ENCODE measurements at regions not wholly inside any gene's neighbourhood (a gene's known extent, or its start where the extent isn't known, plus 50 kb on each side); places are given as distances from the start of the nearest gene placed in this dataset.

DNA sequence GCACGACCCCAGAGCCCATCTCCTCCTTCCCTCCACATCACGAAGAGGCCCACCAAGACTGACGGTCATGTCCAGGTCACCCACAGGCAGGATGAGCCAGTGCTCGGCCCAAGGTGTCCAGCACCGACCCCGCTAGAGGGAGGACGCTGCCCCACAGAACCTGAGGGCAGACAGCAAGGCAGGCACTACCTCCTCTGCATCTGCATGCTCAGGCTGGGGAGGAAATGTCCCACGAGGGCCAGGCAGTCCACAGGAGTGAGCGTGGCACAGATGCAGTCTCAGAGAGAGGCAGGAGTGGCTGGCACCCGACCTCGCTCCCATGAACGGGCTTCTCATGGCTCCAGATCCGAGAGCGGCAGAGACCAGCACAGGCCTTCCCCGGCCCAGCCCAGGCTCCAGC, 133.2 kb downstream of the TUBA3C start (continued):
- TF ChIP-seq, protein P1, sequence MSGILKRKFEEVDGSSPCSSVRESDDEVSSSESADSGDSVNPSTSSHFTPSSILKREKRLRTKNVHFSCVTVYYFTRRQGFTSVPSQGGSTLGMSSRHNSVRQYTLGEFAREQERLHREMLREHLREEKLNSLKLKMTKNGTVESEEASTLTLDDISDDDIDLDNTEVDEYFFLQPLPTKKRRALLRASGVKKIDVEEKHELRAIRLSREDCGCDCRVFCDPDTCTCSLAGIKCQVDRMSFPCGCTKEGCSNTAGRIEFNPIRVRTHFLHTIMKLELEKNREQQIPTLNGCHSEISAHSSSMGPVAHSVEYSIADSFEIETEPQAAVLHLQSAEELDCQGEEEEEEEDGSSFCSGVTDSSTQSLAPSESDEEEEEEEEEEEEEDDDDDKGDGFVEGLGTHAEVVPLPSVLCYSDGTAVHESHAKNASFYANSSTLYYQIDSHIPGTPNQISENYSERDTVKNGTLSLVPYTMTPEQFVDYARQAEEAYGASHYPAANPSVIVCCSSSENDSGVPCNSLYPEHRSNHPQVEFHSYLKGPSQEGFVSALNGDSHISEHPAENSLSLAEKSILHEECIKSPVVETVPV (CRISPR knock-in tag; IDR thresholded peaks at IDR 0.05) = no peak
- no peak for TF ChIP-seq CSDC2 (CRISPR knock-in tag; IDR thresholded peaks at IDR 0.05)

DNA sequence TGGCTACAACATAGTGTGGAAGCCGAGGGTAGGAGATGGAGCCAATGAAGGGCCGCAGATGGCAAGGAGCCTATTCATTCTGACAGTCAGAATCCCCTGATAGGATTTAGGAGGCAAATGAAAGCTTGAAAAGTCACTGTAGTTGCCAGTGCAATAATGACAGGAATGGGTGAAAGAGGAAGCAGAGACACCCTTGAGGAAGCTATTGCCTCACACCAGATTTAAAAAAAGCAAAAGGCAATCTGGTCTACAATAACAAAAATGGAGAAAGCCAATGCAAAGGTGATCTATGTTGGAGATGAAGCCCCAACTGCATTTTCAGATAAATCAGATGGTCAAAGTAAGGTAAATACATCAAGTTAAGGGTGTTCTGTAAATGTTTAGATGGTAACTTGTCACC, 158.5 kb downstream of the TUBA3C start:
- TF ChIP-seq ZNF70 (CRISPR knock-in tag; IDR thresholded peaks at IDR 0.05) = no peak
- no peak for TF ChIP-seq ESRRG (CRISPR knock-in tag; IDR thresholded peaks at IDR 0.05)
- TF ChIP-seq, protein P1 (CRISPR knock-in tag; IDR thresholded peaks at IDR 0.05) = no peak
- TF ChIP-seq ZC3H10 (CRISPR knock-in tag; IDR thresholded peaks at IDR 0.05) = no peak
- TF ChIP-seq, protein P2, sequence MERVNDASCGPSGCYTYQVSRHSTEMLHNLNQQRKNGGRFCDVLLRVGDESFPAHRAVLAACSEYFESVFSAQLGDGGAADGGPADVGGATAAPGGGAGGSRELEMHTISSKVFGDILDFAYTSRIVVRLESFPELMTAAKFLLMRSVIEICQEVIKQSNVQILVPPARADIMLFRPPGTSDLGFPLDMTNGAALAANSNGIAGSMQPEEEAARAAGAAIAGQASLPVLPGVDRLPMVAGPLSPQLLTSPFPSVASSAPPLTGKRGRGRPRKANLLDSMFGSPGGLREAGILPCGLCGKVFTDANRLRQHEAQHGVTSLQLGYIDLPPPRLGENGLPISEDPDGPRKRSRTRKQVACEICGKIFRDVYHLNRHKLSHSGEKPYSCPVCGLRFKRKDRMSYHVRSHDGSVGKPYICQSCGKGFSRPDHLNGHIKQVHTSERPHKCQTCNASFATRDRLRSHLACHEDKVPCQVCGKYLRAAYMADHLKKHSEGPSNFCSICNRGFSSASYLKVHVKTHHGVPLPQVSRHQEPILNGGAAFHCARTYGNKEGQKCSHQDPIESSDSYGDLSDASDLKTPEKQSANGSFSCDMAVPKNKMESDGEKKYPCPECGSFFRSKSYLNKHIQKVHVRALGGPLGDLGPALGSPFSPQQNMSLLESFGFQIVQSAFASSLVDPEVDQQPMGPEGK (CRISPR knock-in tag; IDR thresholded peaks at IDR 0.05; ENCODE audit: borderline replicate concordance) = no peak
- TF ChIP-seq, protein P3, sequence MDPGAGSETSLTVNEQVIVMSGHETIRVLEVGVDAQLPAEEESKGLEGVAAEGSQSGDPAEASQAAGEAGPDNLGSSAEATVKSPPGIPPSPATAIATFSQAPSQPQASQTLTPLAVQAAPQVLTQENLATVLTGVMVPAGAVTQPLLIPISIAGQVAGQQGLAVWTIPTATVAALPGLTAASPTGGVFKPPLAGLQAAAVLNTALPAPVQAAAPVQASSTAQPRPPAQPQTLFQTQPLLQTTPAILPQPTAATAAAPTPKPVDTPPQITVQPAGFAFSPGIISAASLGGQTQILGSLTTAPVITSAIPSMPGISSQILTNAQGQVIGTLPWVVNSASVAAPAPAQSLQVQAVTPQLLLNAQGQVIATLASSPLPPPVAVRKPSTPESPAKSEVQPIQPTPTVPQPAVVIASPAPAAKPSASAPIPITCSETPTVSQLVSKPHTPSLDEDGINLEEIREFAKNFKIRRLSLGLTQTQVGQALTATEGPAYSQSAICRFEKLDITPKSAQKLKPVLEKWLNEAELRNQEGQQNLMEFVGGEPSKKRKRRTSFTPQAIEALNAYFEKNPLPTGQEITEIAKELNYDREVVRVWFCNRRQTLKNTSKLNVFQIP (CRISPR knock-in tag; IDR thresholded peaks at IDR 0.05; ENCODE audit: borderline replicate concordance, low read depth) = no peak
- no peak for TF ChIP-seq ZNF565 (CRISPR knock-in tag; conservative IDR thresholded peaks at IDR 0.05; ENCODE audit: low read depth)
- TF ChIP-seq, protein P4, sequence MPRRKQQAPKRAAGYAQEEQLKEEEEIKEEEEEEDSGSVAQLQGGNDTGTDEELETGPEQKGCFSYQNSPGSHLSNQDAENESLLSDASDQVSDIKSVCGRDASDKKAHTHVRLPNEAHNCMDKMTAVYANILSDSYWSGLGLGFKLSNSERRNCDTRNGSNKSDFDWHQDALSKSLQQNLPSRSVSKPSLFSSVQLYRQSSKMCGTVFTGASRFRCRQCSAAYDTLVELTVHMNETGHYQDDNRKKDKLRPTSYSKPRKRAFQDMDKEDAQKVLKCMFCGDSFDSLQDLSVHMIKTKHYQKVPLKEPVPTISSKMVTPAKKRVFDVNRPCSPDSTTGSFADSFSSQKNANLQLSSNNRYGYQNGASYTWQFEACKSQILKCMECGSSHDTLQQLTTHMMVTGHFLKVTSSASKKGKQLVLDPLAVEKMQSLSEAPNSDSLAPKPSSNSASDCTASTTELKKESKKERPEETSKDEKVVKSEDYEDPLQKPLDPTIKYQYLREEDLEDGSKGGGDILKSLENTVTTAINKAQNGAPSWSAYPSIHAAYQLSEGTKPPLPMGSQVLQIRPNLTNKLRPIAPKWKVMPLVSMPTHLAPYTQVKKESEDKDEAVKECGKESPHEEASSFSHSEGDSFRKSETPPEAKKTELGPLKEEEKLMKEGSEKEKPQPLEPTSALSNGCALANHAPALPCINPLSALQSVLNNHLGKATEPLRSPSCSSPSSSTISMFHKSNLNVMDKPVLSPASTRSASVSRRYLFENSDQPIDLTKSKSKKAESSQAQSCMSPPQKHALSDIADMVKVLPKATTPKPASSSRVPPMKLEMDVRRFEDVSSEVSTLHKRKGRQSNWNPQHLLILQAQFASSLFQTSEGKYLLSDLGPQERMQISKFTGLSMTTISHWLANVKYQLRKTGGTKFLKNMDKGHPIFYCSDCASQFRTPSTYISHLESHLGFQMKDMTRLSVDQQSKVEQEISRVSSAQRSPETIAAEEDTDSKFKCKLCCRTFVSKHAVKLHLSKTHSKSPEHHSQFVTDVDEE (CRISPR knock-in tag; IDR thresholded peaks at IDR 0.05) = no peak
- TF ChIP-seq, protein P5, sequence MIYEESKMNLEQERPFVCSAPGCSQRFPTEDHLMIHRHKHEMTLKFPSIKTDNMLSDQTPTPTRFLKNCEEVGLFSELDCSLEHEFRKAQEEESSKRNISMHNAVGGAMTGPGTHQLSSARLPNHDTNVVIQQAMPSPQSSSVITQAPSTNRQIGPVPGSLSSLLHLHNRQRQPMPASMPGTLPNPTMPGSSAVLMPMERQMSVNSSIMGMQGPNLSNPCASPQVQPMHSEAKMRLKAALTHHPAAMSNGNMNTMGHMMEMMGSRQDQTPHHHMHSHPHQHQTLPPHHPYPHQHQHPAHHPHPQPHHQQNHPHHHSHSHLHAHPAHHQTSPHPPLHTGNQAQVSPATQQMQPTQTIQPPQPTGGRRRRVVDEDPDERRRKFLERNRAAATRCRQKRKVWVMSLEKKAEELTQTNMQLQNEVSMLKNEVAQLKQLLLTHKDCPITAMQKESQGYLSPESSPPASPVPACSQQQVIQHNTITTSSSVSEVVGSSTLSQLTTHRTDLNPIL (CRISPR knock-in tag; IDR thresholded peaks at IDR 0.05; ENCODE audit: low read depth) = no peak
- TF ChIP-seq ZFP30 (CRISPR knock-in tag; IDR thresholded peaks at IDR 0.05) = no peak
- no peak for TF ChIP-seq OSR1 (CRISPR knock-in tag; IDR thresholded peaks at IDR 0.05)
- TF ChIP-seq RARB (CRISPR knock-in tag; IDR thresholded peaks at IDR 0.05) = no peak
- TF ChIP-seq ZNF8 (CRISPR knock-in tag; IDR thresholded peaks at IDR 0.05) = no peak
- no peak for TF ChIP-seq ZFP3 (CRISPR knock-in tag; IDR thresholded peaks at IDR 0.05)
- no peak for TF ChIP-seq GLIS3 (CRISPR knock-in tag; IDR thresholded peaks at IDR 0.05)
- no peak for TF ChIP-seq PPARA (CRISPR knock-in tag; IDR thresholded peaks at IDR 0.05; ENCODE audit: borderline replicate concordance)
- TF ChIP-seq TOX (CRISPR knock-in tag; IDR thresholded peaks at IDR 0.05; ENCODE audit: borderline replicate concordance) = no peak
- no peak for ATAC-seq

DNA sequence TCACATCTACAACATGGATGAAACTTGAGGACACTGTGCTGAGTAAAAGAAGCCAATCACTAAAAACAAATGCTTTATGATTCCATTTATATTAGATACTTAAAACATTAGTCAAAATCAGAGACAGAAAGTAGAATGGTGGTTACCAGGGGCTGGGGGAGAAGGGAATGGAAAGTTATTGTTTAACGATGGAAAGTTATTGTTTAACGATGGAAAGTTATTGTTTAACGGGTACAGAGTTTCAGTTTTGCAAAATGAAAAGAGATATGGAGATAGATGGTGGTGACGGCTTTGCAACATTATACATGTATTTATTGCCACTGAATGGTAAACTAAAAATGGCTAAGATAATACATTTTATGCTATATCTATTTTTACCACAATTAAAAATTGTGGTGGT, 160.6 kb downstream of the TUBA3C start:
- ATAC-seq = no peak
- TF ChIP-seq ZNF70 (CRISPR knock-in tag; IDR thresholded peaks at IDR 0.05) (no peak), TOX (CRISPR knock-in tag; IDR thresholded peaks at IDR 0.05; ENCODE audit: borderline replicate concordance) (no peak), TCF4 (CRISPR knock-in tag; IDR thresholded peaks at IDR 0.05; ENCODE audit: borderline replicate concordance) (no peak)
- TF ChIP-seq, protein P5 (CRISPR knock-in tag; IDR thresholded peaks at IDR 0.05; ENCODE audit: low read depth) = no peak
- TF ChIP-seq, protein P3 (CRISPR knock-in tag; IDR thresholded peaks at IDR 0.05; ENCODE audit: borderline replicate concordance, low read depth) = no peak
- TF ChIP-seq, protein P1 (CRISPR knock-in tag; IDR thresholded peaks at IDR 0.05) = no peak
